HG03432 (cell line): ENCODE measurements at regions not wholly inside any gene's neighbourhood (a gene's known extent, or its start where the extent isn't known, plus 50 kb on each side); places are given as distances from the start of the nearest gene placed in this dataset.

ENCODE experiments used
- ATAC-seq: cut with Tn5 transposase; IDR thresholded peaks from one replicate; pipeline ENCODE4 v1.9.1; 2021; ENCODE audit warnings: mild to moderate bottlenecking, moderate library complexity; ENCODE audit not compliant: unreplicated experiment

- no peak for ATAC-seq
These were observed 285.8 kb upstream of the SULF2 start for GRCh38 chr20:48070991-48071652.

DNA sequence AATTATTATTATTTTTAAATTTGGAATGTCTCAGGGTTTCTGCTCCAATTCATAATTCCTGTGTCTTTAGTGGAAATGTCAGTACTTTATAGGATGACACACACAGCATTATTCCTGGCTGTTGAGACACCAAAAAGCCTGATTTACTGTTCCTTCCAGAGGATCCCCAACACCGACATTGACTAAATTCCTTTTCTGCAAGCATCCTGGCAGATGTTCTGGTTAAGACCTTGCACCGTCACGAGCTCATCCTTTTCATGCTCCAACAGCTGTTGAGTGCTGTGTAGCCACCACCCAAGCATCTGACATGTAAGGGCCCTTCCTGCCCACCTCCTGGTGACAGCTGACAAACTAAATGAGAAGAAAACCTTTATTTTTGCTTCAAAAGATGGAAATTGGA is 284.3 kb upstream of the SULF2 start:
- no peak for ATAC-seq

- ATAC-seq: no peak
These were observed 281.6 kb upstream of the SULF2 start for GRCh38 chr20:48066851-48067250.

GRCh38 chr20:48066246-48066645 is 281.0 kb upstream of the SULF2 start:
- ATAC-seq: no peak

- no peak for ATAC-seq
These were observed 280.6 kb upstream of the SULF2 start for GRCh38 chr20:48065833-48066232.

GRCh38 chr20:48064929-48065328 is 279.6 kb upstream of the SULF2 start:
- no peak for ATAC-seq

DNA sequence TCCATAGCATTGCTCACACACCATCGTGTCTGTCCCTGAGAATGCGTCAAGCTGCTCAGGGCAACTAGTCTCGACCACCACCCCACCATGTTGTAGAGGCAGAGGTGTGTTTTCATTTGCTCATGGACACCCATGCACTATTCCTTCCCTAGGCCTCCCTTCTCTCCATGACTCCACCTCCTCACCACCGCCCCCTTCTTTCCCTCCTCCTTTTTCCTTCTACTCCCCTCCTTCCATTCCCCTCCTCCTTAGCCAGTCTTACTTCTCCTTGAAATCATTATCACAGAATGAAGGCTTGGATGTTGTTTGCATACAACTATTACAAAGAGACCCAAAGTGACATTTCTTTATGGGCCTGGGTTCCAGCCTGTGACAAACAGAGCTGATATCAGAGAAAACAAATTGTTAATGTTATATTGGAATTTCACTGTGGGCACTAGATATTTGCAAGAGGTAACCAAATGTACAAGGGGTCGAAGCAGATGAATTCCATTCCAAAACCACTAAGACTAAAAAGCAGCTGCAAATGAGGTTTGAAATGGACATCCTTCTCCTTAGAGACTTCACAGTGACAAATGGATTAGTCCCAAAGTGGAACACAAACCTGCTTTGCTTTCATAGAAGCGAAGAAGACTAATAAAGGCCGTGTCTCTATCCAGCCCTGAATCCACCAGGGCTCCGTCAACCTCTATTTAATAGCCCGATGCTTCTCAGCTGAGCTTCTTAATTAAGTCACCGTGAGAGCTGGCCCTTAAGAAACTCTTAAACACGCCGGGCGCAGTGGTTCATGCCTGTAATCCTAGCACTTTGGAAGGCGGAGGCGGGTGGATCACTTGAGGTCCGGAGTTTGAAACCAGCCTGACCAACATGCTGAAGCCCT is 275.8 kb upstream of the SULF2 start:
- no peak for ATAC-seq

GRCh38 chr20:48058611-48059559 is 273.6 kb upstream of the SULF2 start:
- ATAC-seq: no peak

DNA sequence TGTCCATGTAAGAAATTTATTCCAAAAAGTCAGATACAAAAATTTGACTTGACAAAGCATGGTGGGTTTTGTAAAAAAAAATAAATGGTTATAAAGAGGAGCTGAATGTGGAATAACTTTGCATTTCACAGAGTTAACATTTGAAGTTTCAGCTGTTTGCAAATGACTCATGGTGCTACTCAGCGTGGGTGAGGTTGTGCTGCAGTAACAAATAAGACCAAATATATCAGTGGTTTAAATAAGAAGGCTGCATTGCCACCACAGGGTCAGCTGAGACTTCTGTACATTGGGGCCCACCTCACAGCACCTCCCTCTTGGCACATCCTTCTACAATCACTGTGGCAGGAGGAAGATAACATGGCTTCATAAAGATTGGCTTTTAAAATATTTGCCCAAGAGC is 272.5 kb upstream of the SULF2 start:
- no peak for ATAC-seq

DNA sequence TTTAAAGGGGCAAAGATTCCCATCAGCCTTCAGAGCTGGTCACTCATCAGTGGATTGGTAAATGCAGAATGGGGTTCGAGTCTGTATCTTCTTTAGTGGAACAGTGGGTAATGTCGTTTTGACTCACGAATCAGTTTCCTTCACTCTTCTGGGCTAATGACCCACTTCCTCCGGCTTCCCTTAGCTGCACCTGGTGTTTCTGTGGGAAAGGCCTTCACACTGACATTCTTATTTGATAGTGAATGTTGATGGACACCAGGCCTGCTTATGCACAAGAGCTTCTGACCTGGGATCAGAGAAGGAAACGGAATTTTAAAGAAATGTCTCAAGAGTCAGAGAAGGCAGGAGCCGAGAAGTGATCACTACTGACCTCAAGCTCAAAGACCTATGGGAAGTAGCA is 272.0 kb upstream of the SULF2 start:
- no peak for ATAC-seq

GRCh38 chr20:48056218-48056617 is 270.9 kb upstream of the SULF2 start:
- no peak for ATAC-seq

DNA sequence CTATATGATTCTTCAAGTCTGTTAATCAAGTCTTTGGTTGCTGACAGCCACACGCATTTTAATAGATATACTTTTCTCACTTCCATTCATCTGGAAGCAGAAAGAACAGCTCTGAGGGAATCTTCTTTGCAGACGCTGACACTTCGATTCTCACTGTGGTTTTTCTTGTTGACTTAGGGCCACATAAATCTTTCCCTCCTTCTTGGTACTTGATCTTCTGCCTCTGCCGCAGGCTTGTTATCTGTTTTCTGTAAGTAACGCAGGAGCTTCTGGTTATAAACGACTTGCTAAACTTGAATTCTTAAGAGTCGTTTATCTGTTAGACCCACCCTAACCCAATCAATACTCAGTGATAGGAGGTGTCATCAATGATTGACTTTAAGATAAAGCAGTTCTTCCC is 268.8 kb upstream of the SULF2 start:
- ATAC-seq: no peak

- no peak for ATAC-seq
These were observed 267.2 kb upstream of the SULF2 start for GRCh38 chr20:48052475-48052835.

GRCh38 chr20:48051794-48052474 is 266.7 kb upstream of the SULF2 start:
- ATAC-seq: no peak

DNA sequence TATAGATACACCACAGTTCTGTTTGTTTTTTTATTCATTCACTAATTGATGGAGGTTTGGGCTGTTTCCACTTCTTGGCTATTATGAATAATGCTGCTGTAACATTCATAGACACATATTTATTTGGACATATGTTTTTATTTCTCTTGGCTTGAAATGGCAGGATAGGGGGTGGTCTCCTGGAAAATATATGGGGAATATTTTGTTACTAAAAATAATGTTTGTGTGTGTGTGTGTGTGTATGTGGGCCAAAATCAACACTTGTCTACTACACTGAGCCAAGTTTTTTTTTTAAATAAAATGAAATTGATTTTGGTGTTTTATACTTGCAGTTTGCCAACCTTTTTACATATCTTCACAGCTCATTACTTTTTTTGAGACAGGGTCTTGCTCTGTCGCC is 264.4 kb upstream of the SULF2 start:
- ATAC-seq: no peak

DNA sequence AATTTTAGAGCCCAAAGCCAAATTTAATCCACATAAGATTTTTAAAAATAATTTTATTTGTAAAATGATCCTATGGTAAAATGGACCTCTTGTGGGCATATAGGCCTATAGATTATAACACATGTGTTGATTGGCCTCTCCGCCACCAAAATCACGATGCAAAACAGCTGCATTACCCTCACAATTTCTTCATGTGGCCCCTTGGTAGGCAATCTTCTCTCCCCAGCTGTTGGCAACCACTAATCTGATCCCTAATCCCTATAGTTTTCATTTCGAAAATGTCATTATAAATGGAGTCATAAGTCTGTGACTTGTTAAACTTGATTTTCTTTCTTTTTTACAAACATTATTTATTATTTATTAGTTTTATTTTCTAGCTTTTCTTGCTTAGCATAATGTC is 263.9 kb upstream of the SULF2 start:
- ATAC-seq: no peak

DNA sequence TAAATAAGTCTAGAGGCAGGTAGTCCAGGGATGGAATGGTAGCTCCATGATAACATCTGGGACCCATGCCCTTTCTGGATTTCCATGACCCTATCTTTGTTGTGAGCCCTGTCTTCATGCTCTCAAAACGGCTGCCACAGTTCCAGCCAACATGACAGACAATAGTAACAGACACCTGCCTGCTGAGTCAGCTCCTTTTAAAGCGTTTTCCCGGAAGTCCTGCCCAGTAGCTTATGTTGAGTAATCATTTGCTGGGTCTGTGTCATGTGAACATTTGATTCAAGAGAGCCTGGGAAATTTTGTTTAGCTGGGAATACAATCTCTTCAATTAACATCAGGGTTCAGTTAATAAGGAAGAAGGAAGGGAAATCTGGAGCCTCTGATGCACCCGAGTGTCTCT is 262.2 kb upstream of the SULF2 start:
- ATAC-seq: no peak

GRCh38 chr20:48042628-48043027 is 257.3 kb upstream of the SULF2 start:
- ATAC-seq: no peak

DNA sequence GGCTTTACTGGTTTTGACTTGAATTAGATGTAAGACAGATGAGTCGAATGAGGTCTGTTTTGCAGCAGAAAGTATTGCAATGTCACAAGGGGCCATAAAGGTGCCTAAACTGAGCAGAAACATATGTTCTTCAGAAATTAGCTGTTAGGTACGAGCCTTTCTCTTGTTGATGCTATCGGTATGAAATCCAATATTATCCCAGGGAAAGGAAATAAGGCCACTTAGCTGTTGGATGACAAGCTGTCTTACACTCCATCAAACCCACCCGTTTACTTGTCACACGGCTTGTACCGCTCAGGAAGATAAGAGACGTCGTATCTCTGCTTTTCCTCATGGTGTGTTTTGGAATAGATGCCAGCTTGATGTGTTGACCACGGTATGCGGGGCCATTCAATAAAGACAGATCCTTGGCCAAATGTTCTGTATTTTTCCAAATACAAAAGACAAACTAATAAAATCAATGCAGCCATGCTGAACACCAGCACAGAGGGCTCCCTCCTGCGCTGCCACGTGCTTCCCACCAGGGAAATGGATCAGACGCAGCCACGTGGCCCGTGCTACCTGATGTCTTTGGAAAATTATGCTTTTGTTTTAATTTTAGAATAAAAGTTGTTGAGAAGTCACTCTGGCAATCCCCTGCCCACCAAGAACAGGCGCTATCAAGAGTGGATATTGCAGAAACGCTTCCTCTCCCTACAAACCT is 255.9 kb upstream of the SULF2 start:
- no peak for ATAC-seq

DNA sequence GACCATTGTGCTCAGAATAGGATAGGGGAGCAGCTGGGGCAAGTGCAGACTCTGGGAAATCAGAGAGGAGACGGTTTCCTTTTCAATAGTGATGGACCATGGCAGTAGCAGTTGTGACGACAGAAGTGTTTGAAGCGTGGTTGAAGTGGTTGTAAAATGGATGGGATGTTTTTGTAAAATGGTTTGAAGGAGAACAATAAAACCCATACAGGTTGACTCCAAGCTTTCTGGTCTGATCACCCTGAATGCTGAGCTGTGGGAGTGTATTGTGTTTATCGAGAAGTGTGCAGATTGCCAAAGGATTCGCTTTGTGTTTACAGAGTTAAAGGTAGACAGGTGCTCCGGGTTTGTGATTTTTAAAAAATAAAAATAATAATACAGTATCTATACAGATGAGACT is 255.2 kb upstream of the SULF2 start:
- ATAC-seq: no peak
